Calu3 (cell line): ENCODE measurements at regions not wholly inside any gene's neighbourhood (a gene's known extent, or its start where the extent isn't known, plus 50 kb on each side); places are given as distances from the start of the nearest gene placed in this dataset.

Source experiments
- BruUV-seq: library from RNA; stranded (reverse); fragments of 400-500 nt; replicated peaks from 2 replicates; lab custom pipeline; 2021; lab: Mats Ljungman, UMichigan
- CTCF ChIA-PET: fragments of 300-600 bp; sonication (Branson Sonifier 250); formaldehyde crosslinking; loops from one replicate; lab custom pipeline; 2022; ENCODE audit warnings: antibody characterized with exemption; lab: Charles Lee
- DNase-seq: peaks from one replicate; pipeline ENCODE4 v3.0.0; 2022
- H3K27ac Mint-ChIP-seq: one replicate; pipeline ENCODE4 v1.8.0; 2022; ENCODE audit warnings: mixed read lengths; ENCODE audit not compliant: unreplicated experiment
- H3K27me3 Mint-ChIP-seq: one replicate; pipeline ENCODE4 v1.8.0; 2022; ENCODE audit warnings: mixed read lengths; ENCODE audit not compliant: unreplicated experiment
- H3K36me3 Mint-ChIP-seq: one replicate; pipeline ENCODE4 v1.8.0; 2022; ENCODE audit warnings: mild to moderate bottlenecking, moderate library complexity, mixed read lengths; ENCODE audit not compliant: insufficient read depth, unreplicated experiment
- H3K4me1 Mint-ChIP-seq: one replicate; pipeline ENCODE4 v1.8.0; 2022; ENCODE audit warnings: mild to moderate bottlenecking, low read depth, mixed read lengths; ENCODE audit not compliant: unreplicated experiment
- H3K4me3 Mint-ChIP-seq: one replicate; pipeline ENCODE4 v1.8.0; 2022; ENCODE audit warnings: mild to moderate bottlenecking, low read depth, moderate library complexity, mixed read lengths; ENCODE audit not compliant: unreplicated experiment
- H3K9me3 Mint-ChIP-seq: one replicate; pipeline ENCODE4 v1.8.0; 2022; ENCODE audit warnings: low read depth, mixed read lengths; ENCODE audit not compliant: unreplicated experiment
- CTCF ChIP-seq: fragments of 200-600 bp; IDR thresholded peaks from one replicate; pipeline ENCODE4 v1.8.0; 2022; ENCODE audit warnings: antibody characterized with exemption; ENCODE audit not compliant: unreplicated experiment
- intact Hi-C: fragments of 100-400 bp; cut with micrococcal nuclease; formaldehyde crosslinking; loops from one replicate; pipeline ENCODE4 v1.10.0; 2022; ENCODE audit not compliant: unreplicated experiment

GRCh38 chr2:41910126-41910525 lies 137.7 kb upstream of the PKDCC start:
- no peak for TF ChIP-seq CTCF
- no peaks in the 10 kb centered on the region for H3K36me3 Mint-ChIP-seq
- peaks cover 4% of the 10 kb centered on the region for H3K9me3 Mint-ChIP-seq
- intact Hi-C loops: no loop called here
- H3K4me1 Mint-ChIP-seq: peaks cover 35% of the 10 kb centered on the region
- DNase-seq: peak; percentile 39
- CTCF ChIA-PET: no interaction called here
- H3K27me3 Mint-ChIP-seq: no peaks in the 10 kb centered on the region
- no TSS peak for BruUV-seq
- H3K4me3 Mint-ChIP-seq: no peak overlapping the region
- H3K27ac Mint-ChIP-seq: no peak overlapping the region

- peaks cover 4% of the 10 kb centered on the region for H3K9me3 Mint-ChIP-seq
- no peak for DNase-seq
- no peaks in the 10 kb centered on the region for H3K36me3 Mint-ChIP-seq
- no peak overlapping the region for H3K27ac Mint-ChIP-seq
- H3K27me3 Mint-ChIP-seq: no peaks in the 10 kb centered on the region
- no peak for TF ChIP-seq CTCF
- intact Hi-C loops: no loop called here
- CTCF ChIA-PET: no interaction called here
- BruUV-seq: no TSS peak
- peaks cover 35% of the 10 kb centered on the region for H3K4me1 Mint-ChIP-seq
- no peak overlapping the region for H3K4me3 Mint-ChIP-seq
Measured at GRCh38 chr2:41911033-41911432, 136.8 kb upstream of the PKDCC start.

GRCh38 chr2:41912337-41912736 lies 135.5 kb upstream of the PKDCC start:
- no peak for TF ChIP-seq CTCF
- DNase-seq: no peak
- no peak overlapping the region for H3K4me3 Mint-ChIP-seq
- H3K27me3 Mint-ChIP-seq: no peaks in the 10 kb centered on the region
- H3K27ac Mint-ChIP-seq: no peak overlapping the region
- peaks cover 4% of the 10 kb centered on the region for H3K9me3 Mint-ChIP-seq
- intact Hi-C loops: no loop called here
- CTCF ChIA-PET: no interaction called here
- no peaks in the 10 kb centered on the region for H3K36me3 Mint-ChIP-seq
- no TSS peak for BruUV-seq
- H3K4me1 Mint-ChIP-seq: peaks cover 31% of the 10 kb centered on the region

GRCh38 chr2:41912776-41913175 lies 135.0 kb upstream of the PKDCC start:
- no peak for TF ChIP-seq CTCF
- CTCF ChIA-PET: no interaction called here
- Mint-ChIP-seq H3K9me3 (peaks cover 4% of the 10 kb centered on the region), H3K36me3 (no peaks in the 10 kb centered on the region), H3K4me3 (no peak overlapping the region), H3K27ac (no peak overlapping the region), H3K27me3 (no peaks in the 10 kb centered on the region), H3K4me1 (peaks cover 26% of the 10 kb centered on the region)
- DNase-seq: no peak
- intact Hi-C loops: no loop called here
- BruUV-seq: no TSS peak
